DMS153 (cell line): ENCODE measurements at regions not wholly inside any gene's neighbourhood (a gene's known extent, or its start where the extent isn't known, plus 50 kb on each side); places are given as distances from the start of the nearest gene placed in this dataset.
"Not testable (repeated sequence)": the region's sequence is repeated elsewhere in the genome, so short reads cannot be mapped to it uniquely, and the experiment has no call there.

Source experiments
- DNase-seq: peaks from one replicate; lab custom pipeline; 2025; lab: John Stamatoyannopoulos, UW

DNA sequence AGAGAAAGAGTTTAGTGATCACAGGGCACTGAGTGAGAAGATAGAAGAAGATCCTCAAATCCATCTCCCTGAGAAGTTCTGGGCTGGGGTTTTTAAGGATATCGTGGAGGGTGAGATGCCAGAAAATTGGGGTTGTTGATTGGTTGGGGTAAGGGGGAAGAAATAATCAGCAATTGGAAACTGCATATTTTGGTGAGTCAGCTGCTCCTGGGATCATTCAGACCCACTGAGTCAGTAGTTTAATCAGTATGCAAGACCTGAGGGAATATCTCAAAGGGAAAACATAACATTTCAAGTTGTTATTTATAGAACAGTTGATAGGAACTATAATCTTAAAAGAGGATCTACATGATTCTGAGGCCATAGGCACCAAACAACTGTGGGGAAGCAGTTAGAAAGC, 183.4 kb downstream of the FCRL5 start:
- not testable (repeated sequence) for DNase-seq

DNA sequence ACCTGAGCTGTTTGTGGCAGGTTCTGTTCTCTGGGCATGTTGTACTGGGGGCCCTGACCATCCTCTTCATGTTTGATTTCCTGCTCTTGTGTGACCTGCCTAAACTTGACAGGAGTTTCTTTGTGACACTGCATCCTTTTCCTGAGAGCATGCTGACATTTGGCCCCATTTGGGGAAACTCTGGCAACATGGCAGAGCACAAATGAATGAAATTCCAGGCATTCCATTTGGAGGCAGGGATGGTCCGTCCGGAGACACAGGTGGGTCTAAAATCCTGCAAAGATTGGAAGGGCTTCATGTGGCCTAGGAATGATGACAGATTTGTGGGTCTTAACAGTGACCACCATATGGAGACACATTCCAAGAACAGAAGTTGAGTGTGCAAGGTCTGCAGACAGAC, 184.0 kb downstream of the FCRL5 start:
- DNase-seq, result no peak

DNA sequence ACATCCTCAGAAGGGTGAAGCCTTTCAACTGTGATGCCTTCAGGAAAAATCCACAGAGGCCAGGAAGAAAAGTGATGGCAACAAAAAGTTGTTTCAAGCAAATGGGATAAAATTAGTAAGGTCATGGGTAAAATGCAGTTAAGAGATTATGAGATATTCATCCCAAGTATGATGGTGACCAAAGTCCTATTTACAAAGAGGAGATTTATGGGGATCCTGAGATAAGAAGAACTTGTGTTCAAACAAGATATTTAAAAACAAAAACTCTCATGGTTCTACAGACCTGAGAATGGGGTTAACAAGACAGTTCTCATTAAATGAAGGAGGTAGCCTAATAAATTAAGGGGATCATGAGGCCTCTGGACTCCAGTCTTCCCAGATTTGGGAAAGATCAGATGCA, 184.4 kb downstream of the FCRL5 start:
- DNase-seq, result no peak

DNA sequence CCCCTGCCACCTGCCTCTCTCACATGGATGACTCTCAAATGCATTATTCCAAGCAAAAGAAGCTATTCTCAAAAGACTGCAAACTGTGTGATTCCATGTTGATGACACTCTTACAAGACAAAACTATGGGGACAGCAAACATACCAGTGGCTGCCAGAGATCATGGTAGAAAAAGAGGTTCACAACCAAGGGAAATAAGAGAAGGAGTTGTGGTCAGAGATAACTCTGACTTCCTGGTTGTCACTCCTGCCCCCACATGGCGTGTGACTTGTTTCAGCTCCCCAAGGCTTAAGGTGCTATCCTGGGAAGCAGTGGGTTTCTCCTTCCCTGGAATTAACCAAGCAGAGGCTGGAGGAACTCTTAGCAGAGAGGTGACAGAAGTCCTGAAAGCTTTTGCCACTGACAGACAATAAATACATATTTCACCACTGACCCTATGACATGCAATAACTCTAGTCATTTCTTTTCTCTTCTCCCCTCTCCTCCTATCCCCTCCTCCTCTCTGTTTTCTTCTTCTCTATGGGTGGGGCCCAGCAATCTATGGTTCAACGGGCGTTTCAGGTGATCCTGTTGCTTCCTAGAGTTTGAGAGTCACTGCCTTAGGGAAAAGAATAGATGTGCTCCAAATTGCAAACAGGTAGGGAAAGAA, 185.1 kb downstream of the FCRL5 start:
- DNase-seq, result no peak

DNA sequence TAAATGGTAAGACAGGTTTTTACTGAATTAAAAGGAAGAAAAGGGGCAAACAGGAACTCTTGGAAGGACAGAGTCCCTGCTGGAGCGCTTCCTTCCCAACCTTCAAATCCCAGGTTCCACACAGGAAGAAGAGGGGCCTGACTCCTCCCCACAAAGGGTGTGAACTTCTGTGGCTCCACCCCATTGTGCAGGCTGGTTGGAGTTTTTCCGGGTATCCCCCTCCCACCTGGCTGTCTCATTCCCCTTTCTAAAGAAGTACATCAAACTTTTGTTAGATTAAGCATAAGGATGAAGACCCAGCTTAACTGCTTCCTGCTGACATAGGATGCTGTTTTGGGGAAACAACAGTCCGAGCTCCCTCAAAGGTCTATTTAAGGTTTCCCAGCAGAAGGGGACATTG, 187.7 kb downstream of the FCRL5 start:
- DNase-seq, result no peak

DNA sequence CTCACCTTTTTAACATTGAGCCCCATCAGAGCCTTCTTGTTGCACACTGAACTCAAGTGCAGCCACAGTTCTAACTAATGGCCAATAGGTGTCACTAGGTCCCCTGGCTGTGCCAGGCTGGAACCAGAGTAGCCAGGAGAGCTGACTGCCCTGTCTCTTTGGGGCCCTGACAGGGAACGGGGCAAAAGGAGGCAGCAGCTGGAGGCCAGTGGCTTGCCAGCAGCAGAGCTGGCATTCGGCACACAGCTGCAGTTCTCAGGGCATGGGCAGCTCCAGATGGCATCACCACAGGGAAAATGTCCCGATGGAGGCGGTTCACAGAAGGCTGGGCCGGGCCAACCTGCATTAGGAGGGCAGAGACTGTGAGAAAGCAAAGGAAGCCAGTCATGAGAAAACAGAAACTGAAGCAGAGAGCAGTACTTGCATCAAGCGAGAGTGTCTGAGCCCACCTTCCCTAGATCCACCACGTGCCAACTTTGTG, 188.6 kb downstream of the FCRL5 start:
- no peak for DNase-seq

DNA sequence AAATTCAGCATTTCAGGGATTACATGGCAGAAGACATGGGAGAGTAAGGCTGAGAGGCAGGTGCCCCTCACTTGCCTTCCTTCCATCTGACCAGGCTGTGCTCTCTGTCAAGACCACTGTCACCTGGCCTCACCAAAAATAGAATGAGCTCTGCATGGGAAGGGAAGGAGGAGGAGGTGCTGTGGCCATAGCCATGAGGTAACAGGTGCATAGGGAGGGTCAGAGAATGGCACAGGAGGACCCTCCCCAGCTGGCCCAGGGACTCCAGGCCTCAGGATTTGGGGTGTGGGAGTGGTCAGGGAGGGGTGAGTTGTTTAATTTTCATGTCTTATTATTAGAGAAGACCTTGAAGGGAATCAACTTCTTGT, 192.3 kb downstream of the FCRL5 start:
- peak; percentile 85 for DNase-seq

DNA sequence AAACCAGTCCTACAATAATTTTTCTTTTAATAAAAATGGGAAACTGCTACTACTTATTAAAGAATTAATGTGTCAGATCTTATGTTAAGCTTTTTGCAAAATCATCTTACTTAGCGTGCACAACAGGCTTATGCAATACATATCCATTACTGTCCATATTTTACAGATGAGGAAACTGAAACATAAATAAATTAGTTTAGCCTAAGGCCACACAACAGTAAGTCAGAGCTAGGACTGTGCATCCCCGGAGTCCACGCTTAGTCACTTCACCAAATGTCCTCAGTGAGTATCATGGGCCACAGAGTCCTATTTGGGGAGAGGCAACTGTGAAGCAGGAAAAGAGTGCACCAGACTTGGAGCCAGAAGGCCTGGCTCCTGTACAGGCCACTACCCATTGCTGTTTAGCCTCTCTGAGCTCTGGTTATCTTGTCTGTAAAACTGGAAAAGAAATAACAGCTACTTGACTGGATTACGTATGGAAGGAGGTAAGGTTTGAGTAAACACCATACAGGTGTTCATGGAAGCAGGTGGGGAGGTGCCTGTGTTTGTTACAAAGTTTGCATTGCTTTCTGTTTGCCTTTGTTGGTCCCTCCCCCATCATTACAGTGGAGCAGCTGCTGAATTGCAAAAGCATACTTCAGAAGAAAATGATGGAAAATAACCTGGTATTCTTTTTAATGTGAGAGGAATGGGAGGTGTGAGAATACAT, 192.8 kb downstream of the FCRL5 start:
- DNase-seq, result peak; percentile 93

DNA sequence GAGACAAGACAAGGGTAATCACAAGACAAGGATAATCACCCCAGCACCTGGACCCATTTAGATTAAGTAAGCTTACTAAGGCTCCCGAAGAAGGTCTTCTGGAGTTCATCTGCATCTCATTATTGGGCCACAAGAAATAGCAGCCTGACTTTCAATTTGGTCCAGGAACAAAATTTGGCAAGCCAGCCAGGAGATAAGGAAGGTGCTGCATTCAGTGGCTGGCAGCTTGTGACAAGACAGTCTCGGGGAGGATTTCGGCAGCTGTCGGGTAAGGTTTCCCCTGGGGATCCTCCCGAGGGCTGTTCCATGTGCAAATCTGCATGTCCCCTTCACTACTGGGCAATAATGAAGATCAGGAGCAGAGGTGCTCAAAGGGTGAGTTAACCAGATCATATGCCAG, 195.2 kb downstream of the FCRL5 start:
- DNase-seq, result no peak

DNA sequence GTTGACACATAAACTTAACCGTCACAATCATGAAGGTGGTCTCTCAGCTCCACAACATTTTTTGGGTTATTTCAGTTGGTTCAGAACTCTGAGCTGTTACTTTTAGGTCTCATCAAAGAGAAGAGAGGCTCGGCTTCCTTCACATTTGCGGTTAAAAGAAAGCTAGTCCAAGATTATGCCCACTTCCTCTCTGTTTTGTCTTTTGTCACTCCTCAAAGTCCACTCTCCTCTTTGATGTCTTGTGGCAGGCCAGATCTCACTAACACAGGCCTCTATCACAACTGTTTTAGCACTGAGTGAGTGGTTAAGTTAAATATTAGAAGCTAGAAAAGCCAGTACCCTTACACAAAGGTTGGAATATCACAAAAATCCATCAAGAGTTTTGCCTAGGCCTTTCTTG, 195.7 kb downstream of the FCRL5 start:
- DNase-seq, result no peak

DNA sequence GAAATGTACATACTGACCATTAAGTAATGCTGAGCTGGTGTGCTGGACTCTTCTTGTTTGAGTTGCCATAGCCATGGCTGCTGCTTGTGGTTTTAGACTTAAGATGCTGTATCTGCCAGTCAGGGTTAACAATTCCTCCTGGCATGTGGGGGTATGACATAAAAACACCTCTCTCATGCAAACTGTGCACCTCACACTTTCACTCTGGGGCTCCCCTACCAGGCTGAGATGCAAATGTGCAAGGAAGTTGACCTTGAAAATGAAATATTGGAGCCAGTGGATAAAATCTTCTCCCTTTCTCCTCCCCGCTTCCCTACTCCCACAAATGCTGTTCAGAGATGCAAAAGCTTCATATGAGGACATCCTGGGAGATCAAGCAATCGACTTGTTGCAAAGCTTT, 198.8 kb downstream of the FCRL5 start:
- DNase-seq, result no peak

DNA sequence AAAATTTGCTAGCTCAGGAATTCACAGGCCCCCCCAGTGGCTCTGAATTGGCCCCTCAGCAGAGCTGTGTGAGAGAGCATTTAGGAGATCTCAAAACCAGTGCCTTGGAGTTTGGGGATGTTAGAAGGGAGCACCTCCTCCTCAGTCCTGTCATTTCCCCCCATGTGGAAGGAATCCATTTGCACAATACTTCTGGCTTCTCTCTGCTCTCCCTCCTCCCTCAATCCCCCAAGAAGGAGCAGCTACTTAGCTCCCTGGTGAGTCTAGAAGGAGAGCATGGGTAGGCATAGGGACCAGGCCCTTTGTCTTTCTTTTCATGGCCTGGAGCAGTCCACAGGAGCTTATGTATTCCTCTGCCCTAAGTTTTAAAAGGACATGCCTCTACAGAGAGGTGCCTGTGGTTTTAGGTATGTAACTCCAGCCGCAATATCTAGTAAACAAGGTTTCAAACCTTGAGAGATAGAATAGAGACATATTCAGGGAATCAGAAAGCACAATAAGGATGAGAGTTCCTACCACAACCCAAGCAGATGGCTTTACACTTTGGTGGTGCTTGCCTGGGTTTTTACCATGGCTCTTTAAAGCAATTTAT, 199.4 kb downstream of the FCRL5 start:
- no peak for DNase-seq

DNA sequence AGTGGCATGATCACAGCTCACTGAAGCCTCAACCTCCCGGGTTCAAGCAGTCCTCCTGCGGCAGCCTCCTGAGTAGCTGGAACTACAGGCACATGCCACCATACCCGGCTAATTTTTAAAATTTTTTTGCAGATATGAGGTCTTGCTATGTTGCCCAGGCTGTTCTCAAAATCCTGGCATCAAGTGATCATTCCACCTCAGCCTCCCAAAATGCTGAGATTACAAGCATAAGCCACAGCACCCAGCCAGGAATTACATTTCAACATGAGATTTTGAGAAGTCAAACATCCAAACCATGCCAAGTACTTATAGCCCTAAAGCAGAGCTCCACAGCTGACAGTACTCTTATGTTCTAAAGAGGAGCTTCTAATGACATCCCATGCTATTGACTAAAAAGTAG, 200.1 kb downstream of the FCRL5 start:
- no peak for DNase-seq

DNA sequence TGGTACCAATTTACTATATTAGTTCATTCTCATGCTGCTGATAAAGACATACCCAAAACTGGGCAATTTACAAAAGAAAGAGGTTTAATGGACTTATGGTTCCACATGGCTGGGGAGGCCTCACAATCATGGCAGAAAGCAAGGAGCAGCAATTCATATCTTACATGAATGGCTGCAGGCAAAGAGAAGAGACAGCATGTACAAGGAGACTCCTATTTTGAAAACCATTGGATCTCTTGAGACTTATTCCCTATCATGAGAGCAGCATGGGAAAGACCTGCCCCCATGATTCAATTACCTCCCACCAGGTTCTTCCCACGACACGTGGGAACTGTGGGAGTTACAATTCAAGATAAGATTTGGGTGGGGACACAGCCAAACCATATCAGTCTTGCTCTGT, 200.5 kb downstream of the FCRL5 start:
- not testable (repeated sequence) for DNase-seq

DNA sequence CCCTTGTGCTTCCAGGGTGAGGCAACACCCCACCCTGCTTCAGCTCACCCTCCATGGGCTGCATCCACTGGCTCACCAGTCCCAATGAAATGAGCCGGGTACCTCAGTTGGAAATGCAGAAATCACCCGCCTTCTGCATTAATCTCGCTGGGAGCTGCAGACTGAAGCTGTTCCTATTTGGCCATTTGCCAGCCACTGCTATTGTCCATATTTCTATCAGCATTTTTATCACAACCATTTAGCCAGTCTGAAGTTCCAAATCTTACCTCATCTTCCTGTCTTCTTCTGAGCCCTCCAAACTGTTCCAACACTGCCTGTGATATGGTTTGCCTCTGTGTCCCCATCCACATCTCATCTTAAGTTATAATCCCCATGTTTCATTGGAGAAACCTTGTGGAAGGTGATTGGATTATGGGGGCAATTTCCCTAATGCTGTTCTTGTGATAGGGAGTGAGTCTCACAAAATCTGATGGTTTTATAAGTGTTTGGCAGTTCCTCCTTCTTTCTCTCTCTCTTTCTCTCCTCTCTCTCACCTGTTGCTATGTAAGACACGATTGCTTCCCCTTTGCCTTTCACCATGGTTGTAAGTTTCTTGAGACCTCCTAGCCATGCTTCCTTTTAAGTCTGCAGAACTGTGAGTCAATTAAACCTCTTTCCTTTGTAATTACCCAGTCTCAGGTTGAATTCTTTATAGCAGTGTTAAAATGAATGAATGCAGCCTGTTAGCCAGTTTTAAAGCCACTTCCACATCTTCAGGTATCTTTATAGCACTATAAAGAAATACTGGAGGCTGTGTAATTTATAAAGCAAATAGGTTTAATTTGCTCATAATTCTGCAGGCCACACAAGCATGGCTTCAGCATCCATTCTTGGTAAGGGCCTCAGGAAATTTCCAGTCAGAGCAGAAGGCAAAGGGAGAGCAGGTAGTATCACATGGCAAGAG, 203.5 kb downstream of the FCRL5 start:
- DNase-seq, result no peak

DNA sequence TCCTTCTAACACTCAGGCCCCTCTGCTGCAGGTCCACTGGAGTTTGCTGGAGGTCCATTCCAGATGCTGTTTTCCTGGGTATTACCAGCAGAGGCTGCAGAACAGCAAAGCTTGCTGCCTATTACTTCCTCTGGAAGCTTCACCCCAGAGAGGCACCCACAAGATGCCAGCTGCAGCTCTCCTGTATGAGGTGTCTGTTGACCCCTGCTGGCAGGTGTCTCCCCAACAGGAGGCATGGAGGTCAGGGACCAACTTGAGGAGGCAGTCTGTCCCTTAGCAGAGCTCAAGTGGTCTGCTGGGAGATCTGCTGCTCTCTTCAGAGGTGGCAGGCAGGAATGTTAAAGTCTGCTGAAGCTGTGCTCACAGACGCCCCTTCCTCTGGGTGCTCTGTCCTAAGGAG, 204.8 kb downstream of the FCRL5 start:
- DNase-seq, result no peak

DNA sequence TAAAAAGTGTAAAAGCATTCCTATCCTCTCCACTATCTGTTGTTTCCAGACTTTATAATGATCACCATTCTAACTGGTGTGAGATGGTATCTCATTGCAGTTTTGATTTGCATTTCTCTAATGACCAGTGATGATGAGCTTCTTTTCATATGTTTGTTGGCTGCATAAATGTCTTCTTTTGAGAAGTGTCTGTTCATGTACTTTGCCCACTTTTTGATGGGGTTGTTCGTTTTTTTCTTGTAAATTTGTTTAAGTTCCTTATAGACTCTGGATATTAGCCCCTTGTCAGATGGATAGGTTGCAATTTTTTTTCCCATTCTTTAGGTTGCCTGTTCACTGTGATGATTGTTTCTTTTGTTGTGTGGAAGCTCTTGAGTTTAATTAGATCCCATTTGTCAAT, 199.6 kb upstream of the ETV3 start:
- DNase-seq, result not testable (repeated sequence)

DNA sequence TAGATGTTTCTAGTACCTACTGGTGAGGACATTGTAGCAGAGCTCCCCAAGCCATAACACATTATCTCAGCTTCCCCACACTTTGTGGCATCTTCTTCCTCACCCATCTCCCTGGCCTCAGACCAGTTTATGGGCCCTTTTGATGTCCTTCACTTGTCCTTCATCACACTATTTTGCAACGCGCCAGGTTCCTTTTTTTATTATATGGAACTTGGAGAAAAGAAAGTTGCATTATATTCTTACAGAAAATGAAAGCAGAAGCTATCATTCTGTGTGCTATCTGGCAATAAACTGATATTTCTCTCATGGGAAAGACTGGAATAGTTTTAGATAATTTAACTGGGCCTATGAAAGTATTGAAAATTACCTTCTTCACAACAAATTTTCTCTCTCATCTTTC, 196.9 kb upstream of the ETV3 start:
- DNase-seq, result no peak

DNA sequence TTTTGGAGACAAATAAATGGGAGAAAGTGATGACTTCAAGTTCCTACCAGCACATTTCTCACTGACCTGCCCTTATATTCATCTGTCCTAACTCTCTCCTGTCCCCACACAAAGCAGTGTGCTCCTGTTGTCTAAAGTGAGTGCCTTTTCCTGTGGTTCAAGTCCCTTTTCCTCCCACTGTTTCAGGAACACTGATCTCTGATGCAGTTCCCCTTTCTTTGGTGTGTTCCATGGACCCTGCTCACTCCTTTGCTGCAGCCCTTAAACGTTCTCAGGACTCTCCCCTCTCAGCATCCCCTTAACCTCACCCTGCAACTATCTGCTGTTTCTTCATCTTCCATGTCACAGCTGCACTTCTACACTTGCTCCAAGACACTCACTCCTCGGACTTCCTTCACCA, 195.8 kb upstream of the ETV3 start:
- no peak for DNase-seq

DNA sequence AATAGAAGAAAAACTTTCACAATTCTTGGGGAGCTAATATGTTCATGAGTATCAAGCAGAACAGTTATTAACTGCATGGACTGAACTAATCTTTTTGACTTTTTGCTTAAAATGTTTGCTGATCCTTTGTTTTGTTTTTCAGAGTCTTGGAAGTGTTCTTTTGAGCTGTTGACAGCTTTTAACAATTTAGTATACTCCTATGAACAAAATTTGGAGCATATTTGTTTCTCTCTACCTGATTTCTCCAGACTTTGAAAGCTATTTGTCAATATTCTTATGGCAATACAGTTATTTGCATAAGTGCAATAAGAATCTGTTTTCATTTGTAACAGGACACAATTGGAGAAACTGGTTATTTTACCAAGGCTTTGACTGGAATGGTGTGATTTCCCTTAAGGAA, 192.0 kb upstream of the ETV3 start:
- DNase-seq, result not testable (repeated sequence)

DNA sequence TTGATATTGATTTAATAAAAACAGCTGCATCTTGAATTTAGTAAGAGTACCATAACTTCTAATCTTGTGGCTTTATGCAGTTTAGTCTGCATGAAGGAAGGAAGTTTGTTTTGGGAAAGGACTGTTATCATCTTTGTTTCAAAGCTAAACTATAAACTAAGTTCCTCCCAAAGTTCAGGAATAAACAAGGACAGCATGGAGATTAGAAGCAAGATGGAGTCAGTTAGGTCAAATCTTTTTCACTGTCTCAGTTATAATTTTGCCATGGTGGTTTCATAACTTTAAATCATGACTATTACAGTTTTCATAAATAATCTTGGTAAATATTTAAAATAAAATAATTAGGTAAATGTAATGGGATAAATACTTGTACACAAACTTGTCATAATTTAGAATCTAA, 189.9 kb upstream of the ETV3 start:
- not testable (repeated sequence) for DNase-seq

DNA sequence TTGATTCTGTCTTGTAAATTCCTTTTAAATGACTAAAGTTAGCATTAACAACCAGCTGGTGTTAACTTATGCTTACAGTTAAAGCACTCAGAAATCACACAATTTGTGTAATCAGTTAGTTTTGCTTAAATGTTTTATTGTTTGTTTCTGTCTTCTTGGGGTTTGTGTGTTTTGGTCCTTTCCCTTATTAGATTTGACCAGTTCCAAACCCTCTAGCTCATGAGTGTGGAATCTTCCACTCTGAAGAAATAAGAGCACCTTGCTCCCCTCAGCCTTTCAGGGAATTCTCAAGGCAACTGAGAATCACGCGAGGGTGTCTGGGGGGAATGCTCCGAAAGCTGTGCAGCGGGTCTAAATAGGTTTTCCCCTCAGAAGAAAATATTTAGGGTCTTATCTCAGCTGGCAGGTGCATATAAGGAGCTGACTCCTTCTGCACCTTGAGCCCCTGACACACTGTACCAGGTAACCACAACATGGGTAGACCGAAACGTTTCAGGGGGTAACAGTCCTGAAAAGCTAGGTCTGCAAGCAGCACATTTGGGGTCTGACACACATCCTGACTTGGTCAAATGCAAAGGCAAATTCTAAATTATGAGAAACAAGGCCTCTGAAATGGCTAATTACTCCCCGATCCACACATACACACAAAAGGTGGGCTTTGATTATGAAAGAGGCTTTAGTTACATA, 188.1 kb upstream of the ETV3 start:
- DNase-seq, result no peak
